HG02938 (cell line): ENCODE measurements at regions not wholly inside any gene's neighbourhood (a gene's known extent, or its start where the extent isn't known, plus 50 kb on each side); places are given as distances from the start of the nearest gene placed in this dataset.

ENCODE experiments used
- ATAC-seq: cut with Tn5 transposase; IDR thresholded peaks from one replicate; pipeline ENCODE4 v1.9.1; 2021; ENCODE audit warnings: mild to moderate bottlenecking, moderate library complexity; ENCODE audit not compliant: unreplicated experiment

GRCh38 chr7:84336766-84337165, 142.2 kb upstream of the SEMA3A start:
- no peak for ATAC-seq

- peak; percentile 90 for ATAC-seq
Observed at GRCh38 chr7:84336303-84336702, 141.7 kb upstream of the SEMA3A start.

DNA sequence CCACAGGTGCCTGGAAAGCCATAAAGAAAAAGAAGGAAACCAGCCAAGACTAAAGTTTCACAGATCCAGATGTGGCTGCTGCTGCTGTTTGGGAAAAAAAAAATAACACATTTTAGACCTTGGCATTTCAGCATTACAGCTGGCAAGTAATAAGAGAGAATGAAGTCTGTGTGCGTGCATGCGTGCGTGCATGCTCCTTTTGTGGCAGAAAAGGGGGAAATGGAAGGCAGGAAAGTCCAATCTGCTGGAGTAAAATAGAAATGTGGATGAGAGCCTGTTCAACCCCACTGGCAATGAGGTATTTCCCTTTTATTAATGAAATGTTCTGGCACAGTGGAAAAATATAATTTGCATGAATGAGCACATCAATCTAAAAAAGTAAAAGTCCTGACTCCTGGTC, 137.0 kb upstream of the SEMA3A start:
- ATAC-seq = no peak

DNA sequence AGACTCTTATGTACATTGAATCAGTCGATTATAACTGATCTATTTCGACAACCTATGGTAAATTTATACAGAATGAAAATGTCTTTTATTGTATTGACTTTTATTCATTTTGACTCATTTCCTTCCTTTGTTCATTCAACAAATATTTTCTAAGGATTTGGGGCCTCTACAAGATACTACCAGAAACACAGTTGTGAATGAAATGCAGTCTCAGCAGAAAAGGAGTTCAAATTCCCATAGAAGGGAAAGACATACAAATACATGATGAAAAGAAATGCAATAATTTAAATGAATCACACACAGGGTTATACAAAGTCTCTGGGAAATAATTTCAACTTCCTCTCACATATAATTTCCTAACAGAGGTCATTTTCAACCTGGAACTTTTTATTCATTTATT, 134.0 kb upstream of the SEMA3A start:
- no peak for ATAC-seq

DNA sequence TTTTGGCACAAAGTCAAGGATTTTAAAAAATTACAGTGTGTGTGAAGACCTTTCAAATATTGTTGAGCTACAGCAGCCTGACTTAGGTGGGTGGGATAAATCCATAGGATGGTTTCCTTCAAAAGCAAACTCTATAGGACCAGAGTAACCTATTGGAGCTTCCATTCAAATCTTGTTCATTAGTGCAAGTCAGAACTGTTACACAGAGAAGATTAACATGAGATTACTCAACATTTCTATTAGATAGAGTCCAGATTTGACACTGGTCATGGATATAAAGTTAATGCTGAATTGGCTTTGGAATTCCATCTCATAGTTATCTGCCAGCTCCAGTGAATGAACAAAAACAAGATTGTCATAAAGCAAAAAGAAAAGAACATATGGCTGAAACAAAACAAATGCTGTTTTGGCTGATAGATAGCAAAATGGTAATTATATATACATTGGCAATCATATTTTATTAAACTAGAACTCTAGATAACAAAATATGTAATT, 129.6 kb upstream of the SEMA3A start:
- ATAC-seq = no peak

DNA sequence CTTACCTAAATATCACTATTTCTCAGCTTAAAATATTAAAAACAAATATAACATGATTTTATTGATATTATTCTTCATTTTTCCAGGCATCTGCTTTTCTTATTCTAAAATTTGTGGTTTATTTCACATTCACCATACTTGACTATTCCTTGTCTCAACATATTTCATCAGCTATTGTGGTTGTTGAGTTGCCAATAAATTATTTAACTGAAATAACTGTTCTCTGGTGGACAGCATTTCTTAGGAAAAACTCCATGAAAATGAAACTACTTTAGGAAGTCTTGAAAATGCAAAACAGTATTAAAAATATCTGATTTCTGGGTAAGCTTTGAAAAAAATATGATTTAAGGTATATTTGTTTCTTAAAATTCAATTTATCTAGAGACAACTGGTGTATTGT, 122.9 kb upstream of the SEMA3A start:
- no peak for ATAC-seq

DNA sequence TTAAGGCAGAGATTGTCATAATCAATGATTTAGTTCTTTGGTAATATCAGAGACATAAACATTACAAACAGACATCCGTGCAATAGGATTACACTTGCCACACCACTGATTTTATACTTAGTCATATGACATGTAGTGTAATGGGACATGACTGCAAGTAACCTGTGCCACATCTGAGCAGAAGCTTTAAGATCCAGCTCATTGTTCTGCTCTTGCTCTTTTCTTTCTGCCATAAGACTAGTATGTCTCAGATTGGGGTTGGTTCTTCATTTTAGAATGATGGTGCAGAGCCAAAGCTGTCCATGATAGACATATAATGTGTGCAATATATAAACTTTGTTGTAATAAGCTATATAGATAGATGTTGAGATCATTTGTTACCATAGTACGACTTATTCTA, 119.7 kb upstream of the SEMA3A start:
- no peak for ATAC-seq

DNA sequence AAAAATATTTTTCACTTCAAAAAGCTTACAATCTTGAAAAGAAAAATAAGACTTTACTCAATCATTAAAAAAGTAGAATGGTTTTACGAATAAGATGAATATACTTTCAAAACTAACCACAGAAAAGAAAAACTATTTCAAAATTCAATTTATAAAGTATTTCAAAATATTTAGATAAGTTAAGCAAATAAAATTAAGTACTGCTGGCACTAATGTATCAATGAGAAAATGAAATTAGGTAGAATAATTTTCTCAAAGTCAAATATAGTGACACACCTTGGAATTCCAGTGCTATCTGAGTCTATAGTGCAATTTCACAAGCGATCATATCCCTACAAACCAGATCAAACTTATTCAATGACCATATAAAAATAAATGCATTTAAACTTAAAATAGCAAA, 109.8 kb upstream of the SEMA3A start:
- no peak for ATAC-seq

- ATAC-seq = no peak
Observed at GRCh38 chr7:84302949-84303348, 108.4 kb upstream of the SEMA3A start.

DNA sequence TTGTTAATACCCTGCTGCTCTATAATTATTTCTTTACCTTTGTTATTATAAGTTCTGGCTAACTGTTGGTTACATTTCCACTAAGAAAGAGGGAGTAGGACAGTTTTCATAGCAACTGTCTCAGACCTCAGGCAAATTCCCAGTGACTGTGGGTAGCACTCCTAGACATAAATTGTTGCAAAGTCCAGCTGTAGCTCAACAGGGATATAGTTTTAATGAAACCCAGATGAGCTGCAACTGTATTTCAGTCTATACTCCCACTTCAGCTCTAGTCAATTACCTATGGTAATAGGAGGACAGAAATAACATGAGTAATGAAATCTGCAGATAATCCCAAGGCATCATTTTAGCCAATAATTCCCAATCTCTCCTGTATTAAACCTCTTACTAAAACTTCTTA, 103.0 kb upstream of the SEMA3A start:
- ATAC-seq = no peak

DNA sequence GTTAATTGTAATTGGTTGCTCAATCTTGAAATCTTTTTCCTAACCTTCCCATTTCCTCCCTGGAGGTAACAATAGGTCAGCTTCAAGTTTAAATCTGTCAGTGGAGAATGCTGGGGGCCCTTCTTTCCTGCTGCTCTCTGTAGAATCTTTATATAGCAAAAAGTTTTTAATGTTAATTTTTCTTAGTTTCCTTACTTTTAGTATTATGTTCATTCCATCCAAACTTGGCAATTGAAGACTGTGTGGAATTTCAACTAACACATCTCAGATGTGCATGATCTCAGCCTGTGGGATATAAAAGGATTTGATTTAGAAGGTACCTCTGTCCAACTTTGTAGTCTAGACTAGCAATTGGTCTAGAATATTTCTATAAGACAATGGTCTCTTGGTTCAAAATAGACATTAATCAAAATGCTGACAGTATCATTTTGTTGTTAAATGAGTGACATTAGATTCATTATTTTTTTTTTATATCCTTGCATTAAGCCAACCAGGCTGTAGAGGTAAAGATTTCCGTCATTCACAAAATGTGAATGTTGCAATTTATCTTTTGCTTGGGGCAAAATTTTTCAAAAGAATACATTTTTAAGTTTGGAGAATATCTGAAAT, 100.4 kb upstream of the SEMA3A start:
- ATAC-seq = no peak

- ATAC-seq = no peak
Observed at GRCh38 chr7:84294391-84294790, 99.8 kb upstream of the SEMA3A start.

DNA sequence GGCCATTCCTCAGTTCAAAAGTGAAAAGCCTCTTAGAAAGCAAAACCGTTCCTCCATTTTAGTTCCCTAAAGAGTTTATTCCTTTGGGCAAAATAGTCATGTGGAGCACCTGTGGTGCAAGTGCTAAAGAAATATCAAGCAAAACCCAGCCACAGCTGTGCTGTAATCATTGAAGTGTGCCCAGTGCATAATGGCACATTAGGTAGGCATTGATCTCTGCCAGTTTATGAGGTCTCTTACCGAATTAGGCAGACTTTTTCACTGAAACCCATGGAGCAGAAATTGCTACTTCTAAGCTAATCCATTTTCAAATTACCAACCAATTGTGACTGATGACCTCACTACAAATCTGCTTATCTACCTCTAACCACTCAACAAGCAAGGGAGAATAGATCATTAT, 97.2 kb upstream of the SEMA3A start:
- no peak for ATAC-seq

DNA sequence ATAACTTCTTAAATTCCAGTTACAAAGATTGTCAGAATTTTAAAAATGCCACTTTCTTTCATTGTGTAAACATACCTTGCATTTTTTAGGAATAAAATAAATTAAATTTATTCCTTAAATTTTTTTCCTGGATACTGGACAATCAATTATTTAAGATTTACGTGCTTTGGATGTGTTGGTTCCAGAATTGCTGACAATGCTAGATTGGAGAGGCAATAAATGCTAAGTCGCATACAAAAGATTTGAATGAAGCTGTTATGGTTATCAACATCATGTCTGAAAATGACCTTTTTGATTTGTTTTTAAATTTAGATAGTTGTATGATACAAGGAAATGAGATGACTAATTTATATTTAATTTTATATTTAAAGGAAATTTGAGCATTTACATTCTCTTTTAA, 89.2 kb upstream of the SEMA3A start:
- ATAC-seq = no peak

DNA sequence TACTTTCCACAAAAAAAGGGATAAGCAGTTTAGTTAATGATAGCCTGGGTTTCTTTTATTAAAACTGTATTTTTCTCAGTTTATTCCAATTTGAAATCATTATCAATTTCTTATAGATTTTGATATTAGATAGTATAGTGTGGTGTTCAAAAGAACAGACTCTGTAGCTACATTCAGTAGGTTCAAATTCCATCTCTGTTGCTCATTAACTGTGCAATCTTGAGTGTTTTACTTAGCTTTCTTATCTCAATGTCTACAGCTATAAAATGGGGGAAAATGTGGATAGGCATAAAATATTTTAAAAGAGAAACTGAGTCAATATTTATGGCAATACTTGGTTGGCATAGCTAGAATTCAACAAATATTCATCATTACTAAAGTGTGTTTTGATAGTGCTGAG, 86.9 kb upstream of the SEMA3A start:
- no peak for ATAC-seq

DNA sequence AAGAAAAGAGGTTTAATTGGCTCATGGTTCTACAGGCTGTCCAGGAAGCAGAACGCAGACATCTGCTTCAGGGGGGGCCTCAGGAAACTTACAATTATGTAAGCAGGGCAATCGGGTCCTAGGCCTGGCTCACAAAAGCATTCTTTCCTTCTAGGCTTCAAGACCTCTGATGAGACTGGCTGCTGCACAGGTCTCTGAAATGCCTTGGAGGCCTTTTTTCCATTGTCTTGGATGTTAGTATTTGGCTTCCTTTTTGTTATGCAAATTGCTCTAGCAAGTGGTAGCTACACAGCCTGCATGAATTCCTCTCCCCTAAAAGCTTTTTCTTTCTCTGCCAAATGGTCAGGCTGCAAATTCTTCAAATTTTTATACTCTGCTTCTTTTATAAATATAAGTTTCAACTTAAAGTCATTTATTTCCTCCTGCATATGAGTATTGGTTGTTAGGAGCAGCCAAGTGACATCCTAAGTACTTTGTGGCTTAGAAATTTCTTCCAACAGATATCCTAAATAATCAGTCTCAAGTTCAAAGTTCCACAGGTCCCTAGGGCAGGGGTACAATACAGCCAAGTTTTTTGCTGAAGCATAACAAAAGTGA, 83.1 kb upstream of the SEMA3A start:
- no peak for ATAC-seq

DNA sequence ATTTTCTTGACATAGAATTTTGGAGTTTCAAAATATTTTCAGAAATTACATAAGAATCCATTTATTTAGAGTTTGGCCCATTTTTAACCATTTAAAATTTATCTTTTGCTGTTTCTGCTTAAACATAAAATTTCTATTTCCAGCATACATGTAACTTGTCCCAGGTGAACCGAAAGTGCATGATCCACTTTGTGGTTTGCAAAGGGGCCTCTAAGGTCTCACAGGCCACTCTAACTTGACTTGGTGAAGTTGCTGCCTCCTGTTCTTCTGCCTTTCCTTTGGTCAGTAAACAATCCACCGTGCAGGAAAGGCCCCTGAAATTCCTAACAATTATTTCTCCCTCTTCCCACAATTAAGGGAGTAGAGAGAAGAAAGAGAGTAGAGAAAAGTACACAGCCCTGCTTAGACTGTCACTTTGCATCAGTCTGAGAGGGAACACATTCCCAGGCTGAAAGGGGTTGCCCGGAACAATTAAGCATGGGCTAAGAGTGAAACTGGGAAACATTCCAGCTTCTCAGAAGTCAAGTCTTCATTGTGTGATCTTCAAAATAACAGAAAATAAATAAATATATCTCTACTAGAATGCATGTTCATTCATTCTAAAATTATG, 79.5 kb upstream of the SEMA3A start:
- ATAC-seq = no peak

DNA sequence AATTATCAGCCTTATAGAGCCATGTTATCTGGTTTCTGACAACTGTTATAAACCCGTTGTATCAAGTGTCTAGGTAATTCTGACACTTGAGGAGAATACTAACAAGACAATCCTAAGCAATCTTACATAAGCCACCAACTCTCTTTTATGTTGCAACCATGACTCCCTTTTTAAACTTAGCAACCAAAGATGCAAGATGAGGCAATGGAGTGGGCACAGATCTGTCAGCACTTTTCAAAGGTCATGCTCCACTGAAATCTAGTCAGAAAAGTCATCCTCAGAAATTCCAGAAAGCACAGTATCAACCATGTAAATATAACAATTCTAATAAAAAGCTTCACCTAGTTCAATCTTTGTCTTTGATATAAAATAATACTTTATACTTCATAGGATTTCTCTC, 77.0 kb upstream of the SEMA3A start:
- no peak for ATAC-seq

DNA sequence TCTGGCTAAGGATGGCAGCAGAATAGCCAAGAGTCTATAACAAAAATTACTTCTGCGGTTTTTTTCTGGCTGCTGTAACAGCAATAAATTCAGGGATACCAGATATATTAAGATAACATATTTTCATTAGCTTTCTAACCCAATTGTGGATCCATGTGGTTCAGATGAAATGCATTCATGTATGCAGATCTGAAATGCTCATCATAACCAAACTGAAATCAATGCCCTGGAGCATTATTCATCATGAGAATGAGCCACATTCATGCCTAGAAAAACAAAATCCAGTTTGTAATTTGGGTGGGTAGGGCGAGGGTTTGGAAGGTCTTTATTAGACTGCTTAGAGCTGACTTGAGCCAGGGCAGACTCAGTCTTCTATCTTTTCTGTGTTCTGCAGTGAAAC, 69.8 kb upstream of the SEMA3A start:
- ATAC-seq = no peak

GRCh38 chr7:84263106-84263505, 68.5 kb upstream of the SEMA3A start:
- no peak for ATAC-seq

GRCh38 chr7:84261509-84261908, 66.9 kb upstream of the SEMA3A start:
- ATAC-seq = no peak

DNA sequence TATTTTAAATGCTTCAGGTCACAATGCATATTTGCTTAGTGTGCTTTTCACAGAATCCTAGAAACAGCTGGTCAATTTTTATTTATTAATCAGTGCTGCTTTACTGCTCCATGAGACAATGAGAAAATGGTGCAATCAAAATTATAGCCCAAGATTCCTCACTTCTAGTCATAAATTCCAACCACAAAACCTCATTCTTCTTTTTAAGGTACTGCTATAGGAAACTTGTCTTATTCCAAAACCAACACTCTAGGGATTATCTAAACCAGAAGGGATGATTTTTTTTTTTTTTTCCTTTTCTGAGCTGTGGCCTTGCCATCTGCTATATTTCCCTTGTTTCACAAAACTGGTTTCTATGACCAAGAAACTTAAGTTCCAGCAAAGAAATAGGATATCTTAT, 64.0 kb upstream of the SEMA3A start:
- ATAC-seq = no peak

GRCh38 chr7:84256571-84256971, 62.0 kb upstream of the SEMA3A start:
- no peak for ATAC-seq
